ENCODE measurements at regions not wholly inside any gene's neighbourhood (a gene's known extent, or its start where the extent isn't known, plus 50 kb on each side); places are given as distances from the start of the nearest gene placed in this dataset.

DNA sequence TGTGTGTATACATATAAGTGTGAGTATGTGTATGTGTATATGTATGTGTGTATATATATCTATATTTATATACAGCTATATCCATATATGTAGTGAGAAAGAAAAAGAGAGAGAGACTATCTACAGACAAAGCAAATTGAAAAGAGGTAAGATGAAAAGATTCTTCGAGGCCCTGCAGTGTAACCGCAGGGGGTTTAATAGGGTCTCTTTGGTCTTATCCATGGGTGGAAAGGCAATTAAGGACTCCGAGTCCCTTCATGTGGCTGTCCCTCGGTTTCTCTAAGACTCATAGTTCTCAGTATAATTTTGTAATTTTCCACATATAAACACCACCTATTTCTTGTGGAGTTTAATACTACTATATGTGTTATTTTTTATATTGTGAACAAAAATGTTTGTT, 50.6 kb upstream of the JAZF1 start:
- H3K9me3 Mint-ChIP-seq, result peaks cover 9% of the 10 kb centered on the region
- H3K4me3 Mint-ChIP-seq, result no peak overlapping the region
- no peaks in the 10 kb centered on the region for H3K36me3 Mint-ChIP-seq (ENCODE audit: low read depth)
- H3K4me1 Mint-ChIP-seq (ENCODE audit: low read depth), result peaks cover 12% of the 10 kb centered on the region
- H3K27me3 Mint-ChIP-seq, result no peaks in the 10 kb centered on the region
- intact Hi-C loops (cut with micrococcal nuclease), result no loop called here
- H3K27ac Mint-ChIP-seq, result no peak overlapping the region

DNA sequence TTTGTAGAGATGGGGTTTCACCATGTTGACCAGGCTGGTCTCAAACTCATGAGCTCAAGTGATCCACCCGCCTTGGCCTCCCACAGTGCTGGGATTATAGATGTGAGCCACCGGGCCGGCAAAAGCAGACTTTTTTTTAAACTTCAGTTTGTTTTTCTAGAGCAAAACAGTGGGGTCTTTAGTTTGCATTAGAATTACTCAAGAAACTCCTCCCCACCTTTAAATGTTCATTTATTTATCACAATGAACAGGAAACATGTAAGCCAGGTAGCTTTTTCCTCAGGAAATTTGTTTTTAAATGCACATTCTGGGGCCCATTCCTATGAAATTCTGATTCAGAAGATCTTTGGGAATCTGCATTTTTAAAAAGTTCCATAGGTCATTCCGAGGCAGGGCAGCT, 56.0 kb upstream of the JAZF1 start:
- Mint-ChIP-seq H3K9me3 (peaks cover 9% of the 10 kb centered on the region), H3K36me3 (ENCODE audit: low read depth) (no peaks in the 10 kb centered on the region), H3K27ac (peak overlapping the region; percentile 74), H3K4me3 (no peak overlapping the region), H3K27me3 (no peaks in the 10 kb centered on the region), H3K4me1 (ENCODE audit: low read depth) (peaks cover 54% of the 10 kb centered on the region)
- intact Hi-C loops (cut with micrococcal nuclease), result no loop called here

DNA sequence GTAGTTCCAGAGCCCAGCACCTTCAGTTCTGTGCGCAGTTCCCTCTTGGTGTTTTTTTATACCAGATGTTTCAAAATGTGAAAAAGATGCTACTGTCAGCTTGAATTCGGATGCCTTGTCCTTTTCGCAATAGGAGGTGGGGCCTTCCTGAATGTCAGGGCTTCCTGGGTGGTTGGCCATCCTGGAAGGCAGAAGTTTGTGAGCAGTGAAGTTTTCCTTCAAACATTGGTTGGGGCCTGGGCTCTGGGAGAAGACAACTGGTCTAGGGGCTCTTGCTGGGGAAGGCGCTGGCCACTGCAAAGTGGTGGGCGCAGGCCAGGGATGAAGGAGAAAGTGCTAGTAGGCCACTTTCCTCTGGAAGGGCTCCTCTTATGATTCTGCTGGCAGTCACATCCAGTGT, 56.8 kb upstream of the JAZF1 start:
- Mint-ChIP-seq H3K9me3 (peaks cover 9% of the 10 kb centered on the region), H3K36me3 (ENCODE audit: low read depth) (no peaks in the 10 kb centered on the region), H3K27me3 (no peaks in the 10 kb centered on the region), H3K4me3 (peak overlapping the region; percentile 0), H3K4me1 (ENCODE audit: low read depth) (peaks cover 54% of the 10 kb centered on the region), H3K27ac (peak overlapping the region; percentile 74)
- intact Hi-C loops (cut with micrococcal nuclease), result no loop called here

DNA sequence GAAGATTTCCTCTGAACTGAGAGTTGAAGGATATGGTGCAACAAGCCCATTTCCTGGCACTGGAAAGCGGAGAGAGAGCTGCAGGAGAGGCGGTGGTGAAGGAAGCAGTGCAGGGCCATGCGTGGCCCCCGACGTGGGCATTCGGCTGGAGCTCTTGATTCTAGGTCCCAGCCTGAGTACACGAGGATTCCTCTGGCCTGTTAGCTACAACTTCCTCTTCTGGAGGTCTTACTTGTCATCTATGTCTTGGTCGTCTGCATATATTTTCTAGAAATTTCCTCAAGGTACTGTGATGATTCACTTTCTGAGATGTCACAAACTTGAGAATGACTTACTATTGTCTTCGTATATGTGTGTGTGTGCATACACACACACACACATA, 59.2 kb upstream of the JAZF1 start:
- intact Hi-C loops (cut with micrococcal nuclease), result no loop called here
- no peaks in the 10 kb centered on the region for H3K36me3 Mint-ChIP-seq (ENCODE audit: low read depth)
- H3K4me1 Mint-ChIP-seq (ENCODE audit: low read depth), result peaks cover 49% of the 10 kb centered on the region
- no peaks in the 10 kb centered on the region for H3K9me3 Mint-ChIP-seq
- no peaks in the 10 kb centered on the region for H3K27me3 Mint-ChIP-seq
- no peak overlapping the region for H3K4me3 Mint-ChIP-seq
- peak overlapping the region; percentile 41 for H3K27ac Mint-ChIP-seq

DNA sequence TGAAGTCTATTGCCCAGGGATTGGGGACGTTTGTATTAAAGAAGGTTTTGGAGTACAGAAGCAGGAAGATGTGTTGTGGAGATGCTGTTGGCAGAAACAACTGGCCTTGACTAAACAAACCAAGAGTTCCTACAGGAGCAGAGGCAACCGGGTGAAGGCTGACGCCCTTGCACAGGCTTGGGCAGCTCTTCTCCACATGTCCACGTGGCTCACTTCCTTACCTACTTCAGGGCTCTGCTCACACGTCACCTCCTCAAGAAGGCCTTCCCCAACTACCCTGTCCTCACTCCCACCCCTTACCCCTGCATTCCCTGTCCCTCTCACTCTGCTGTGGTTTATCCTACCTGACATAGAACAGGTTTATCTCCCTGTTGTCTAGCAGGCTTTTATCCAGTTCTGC, 59.9 kb upstream of the JAZF1 start:
- peak overlapping the region; percentile 2 for H3K27ac Mint-ChIP-seq

DNA sequence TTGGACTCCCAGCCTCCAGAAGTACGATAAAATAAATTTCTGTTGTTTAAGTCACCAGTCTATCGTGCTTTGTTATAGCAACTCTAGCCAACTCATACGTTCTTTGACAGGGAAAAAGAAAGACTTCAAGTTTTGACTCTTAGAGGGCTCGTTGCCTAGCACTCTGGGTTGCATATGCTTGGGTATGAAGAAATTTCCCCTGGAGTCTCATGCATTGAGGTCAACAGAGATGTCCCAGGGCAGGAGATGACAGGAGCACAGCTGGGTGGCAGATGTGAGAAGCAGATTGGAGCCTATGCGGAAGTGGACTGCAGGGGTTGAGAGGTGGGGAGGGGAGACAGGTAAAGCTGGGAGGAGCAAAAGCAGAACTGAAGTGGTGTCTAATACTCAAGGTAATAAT, 63.3 kb upstream of the JAZF1 start:
- H3K9me3 Mint-ChIP-seq, result peaks cover 4% of the 10 kb centered on the region
- peaks cover 31% of the 10 kb centered on the region for H3K4me1 Mint-ChIP-seq (ENCODE audit: low read depth)
- no peak overlapping the region for H3K27ac Mint-ChIP-seq
- H3K36me3 Mint-ChIP-seq (ENCODE audit: low read depth), result no peaks in the 10 kb centered on the region
- intact Hi-C loops (cut with micrococcal nuclease), result no loop called here
- no peaks in the 10 kb centered on the region for H3K27me3 Mint-ChIP-seq
- H3K4me3 Mint-ChIP-seq, result no peak overlapping the region

More for the DNA sequence above, 59.9 kb upstream of the JAZF1 start:
- no peaks in the 10 kb centered on the region for H3K36me3 Mint-ChIP-seq (ENCODE audit: low read depth)
- no peak overlapping the region for H3K4me3 Mint-ChIP-seq
- H3K27me3 Mint-ChIP-seq, result no peaks in the 10 kb centered on the region
- no peaks in the 10 kb centered on the region for H3K9me3 Mint-ChIP-seq
- H3K4me1 Mint-ChIP-seq (ENCODE audit: low read depth), result peaks cover 49% of the 10 kb centered on the region
- intact Hi-C loops (cut with micrococcal nuclease), result no loop called here

DNA sequence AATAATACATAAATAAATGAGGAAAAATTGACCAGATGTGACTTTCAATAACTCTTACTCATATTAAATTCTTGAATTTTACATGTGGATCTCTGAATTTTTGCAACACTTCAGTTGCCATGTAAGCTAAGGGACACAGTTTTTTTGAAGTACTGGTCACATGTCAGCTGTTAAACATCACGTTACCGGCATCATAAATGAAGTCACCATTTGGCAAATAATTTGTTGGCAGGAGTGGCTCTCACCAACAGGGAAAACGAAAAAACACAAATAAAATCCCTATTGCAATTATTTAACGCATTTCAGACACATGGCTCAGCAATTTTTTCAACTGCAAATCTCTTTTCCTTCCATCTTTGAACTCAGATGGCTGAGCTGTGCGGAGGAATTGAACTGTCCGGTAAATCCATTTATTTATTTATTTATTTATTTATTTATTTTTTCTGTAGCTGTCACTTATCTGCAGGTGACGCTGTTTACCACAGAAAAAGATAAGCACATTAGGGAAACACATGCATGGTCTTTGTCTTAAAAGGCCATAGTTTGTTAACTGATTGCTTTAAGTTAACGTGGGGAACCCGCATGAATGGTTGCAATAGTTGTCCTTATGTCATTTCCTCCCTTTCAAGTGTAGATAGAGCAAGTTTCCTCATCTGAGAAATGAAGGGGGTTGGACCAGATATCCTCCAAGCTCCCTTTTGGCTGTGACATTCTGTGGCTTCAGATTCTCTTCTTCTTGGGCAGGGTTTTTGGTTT, 64.7 kb upstream of the JAZF1 start:
- intact Hi-C loops (cut with micrococcal nuclease), result no loop called here
- no peaks in the 10 kb centered on the region for H3K27me3 Mint-ChIP-seq
- no peaks in the 10 kb centered on the region for H3K36me3 Mint-ChIP-seq (ENCODE audit: low read depth)
- H3K9me3 Mint-ChIP-seq, result peaks cover 7% of the 10 kb centered on the region
- H3K4me3 Mint-ChIP-seq, result no peak overlapping the region
- no peak overlapping the region for H3K27ac Mint-ChIP-seq
- peaks cover 26% of the 10 kb centered on the region for H3K4me1 Mint-ChIP-seq (ENCODE audit: low read depth)

DNA sequence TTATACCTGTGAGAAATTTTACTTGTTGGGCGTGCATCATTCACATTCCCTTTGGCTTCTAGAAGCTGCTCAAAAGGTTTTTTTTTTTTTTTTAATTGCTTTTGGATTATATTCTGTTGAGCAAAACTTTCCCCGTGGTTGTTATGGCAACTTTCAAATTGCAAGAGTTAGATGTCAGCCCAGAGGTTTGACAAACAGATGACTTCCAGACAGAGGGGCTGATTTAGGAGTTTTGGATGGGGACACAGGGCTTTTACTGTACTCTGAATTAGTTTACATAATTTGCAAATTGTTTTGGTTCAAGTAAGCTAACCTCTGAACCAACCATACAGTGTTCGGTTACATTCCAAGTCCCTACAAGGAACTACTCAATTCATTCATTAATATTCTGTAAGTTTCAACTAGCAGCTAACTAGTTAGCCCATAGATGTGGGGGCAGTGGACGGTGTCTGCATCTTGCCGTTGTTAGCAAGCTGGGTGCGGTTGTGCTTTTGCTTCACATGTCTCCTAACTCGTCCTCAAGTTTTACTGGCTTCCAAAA, 66.4 kb upstream of the JAZF1 start:
- no peaks in the 10 kb centered on the region for H3K36me3 Mint-ChIP-seq (ENCODE audit: low read depth)
- H3K4me1 Mint-ChIP-seq (ENCODE audit: low read depth), result peaks cover 13% of the 10 kb centered on the region
- no peak overlapping the region for H3K4me3 Mint-ChIP-seq
- H3K9me3 Mint-ChIP-seq, result peaks cover 7% of the 10 kb centered on the region
- no peaks in the 10 kb centered on the region for H3K27me3 Mint-ChIP-seq
- intact Hi-C loops (cut with micrococcal nuclease), result no loop called here
- H3K27ac Mint-ChIP-seq, result no peak overlapping the region

DNA sequence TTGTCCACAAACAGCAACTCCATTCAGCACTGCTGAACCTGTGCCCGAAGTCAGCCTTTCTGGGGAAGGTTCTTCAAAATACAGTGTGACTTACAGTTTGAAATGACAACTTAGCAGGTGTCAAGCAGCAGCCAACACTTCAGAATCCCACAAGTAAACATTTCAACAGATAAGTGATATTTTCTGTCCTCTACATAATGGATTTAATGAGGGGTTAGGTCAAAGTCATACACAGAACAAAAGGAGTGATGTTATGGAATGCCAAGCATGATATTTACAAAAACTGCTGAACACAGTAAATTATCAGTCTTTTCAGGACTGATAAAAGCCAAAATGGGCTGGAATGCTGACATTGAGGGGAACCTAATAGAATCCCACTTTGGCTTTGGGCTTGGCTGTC, 77.6 kb upstream of the JAZF1 start:
- intact Hi-C loops (cut with micrococcal nuclease), result loop anchor here (5.0 kb wide), 1 partner anchor 51 kb away; no protein-coding TSS in a partner anchor
- Mint-ChIP-seq H3K27ac (no peak overlapping the region), H3K27me3 (no peaks in the 10 kb centered on the region), H3K9me3 (no peaks in the 10 kb centered on the region), H3K4me3 (no peak overlapping the region), H3K4me1 (ENCODE audit: low read depth) (peaks cover 6% of the 10 kb centered on the region), H3K36me3 (ENCODE audit: low read depth) (no peaks in the 10 kb centered on the region)

DNA sequence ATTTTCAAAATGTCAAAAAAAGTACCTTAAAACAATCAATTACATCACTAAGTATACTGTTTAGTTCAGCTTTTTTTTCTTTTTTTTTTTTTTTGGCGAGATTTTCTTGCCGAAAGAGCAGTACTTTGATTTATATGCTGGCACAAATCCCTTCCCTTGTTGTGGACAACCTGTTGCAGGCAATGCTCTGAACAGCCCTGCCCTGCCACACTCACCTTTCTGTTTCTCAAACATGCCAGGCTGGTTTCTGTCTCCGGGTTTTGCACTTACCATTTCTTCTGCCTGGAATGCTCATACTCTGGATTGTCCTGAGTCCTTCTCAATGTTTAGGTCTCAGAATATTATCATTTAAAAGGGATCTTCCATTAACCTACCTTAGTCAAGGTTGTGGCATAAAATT, 80.4 kb upstream of the JAZF1 start:
- Mint-ChIP-seq H3K4me1 (ENCODE audit: low read depth) (peaks cover 6% of the 10 kb centered on the region), H3K4me3 (no peak overlapping the region), H3K27ac (no peak overlapping the region), H3K36me3 (ENCODE audit: low read depth) (no peaks in the 10 kb centered on the region), H3K9me3 (no peaks in the 10 kb centered on the region), H3K27me3 (no peaks in the 10 kb centered on the region)
- intact Hi-C loops (cut with micrococcal nuclease), result no loop called here

DNA sequence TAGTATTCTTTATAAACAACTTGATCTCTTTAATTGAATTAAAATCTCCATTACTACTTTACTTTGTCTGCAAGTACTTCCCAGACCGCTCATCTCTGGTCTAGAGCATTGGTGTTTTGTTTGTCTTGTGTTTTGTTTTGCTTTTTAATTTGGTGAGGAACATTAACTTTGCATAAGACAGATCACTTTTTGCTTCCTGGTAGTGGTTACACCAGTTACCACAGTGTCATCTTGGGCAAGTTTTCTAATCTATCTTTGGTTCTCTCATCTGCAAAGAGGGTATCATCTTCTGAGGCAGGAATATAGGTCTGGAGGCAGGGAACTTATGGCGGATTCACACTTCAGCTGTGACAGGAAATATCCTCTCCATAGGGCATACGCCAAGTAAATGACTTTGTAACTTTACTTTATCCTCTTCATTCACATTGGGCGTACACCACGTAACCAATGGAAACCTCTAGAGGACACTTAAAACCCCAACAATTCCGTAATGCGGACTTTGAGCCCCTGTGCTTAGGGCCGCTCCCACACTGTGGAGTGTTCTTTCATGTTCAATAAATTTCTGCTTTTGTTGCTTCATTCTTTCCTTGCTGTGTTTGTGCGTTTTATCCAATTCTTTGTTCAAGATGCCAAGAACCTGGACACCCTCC, 83.2 kb upstream of the JAZF1 start:
- Mint-ChIP-seq H3K9me3 (no peaks in the 10 kb centered on the region), H3K27ac (no peak overlapping the region), H3K4me3 (no peak overlapping the region), H3K27me3 (no peaks in the 10 kb centered on the region), H3K36me3 (ENCODE audit: low read depth) (no peaks in the 10 kb centered on the region), H3K4me1 (ENCODE audit: low read depth) (peaks cover 5% of the 10 kb centered on the region)
- intact Hi-C loops (cut with micrococcal nuclease), result no loop called here

DNA sequence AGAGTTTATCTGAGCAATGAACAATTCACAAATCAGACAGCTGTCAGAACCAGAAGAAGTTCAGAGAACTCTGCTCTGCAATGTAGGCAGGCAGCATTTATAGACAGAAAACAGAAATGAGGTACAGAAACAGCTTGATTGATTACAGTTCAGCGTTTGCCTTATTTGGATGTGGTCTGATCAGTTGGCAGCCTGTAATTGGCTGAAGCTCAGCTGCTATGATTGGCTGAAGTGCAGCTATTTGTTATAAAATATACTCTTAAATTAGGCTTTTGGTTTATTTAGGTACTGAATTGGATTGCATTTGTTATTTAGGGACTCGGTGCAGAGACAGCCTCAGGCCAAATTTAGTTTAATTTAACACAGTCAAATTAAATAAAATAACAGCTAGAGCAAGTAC, 85.8 kb upstream of the JAZF1 start:
- no peaks in the 10 kb centered on the region for H3K36me3 Mint-ChIP-seq (ENCODE audit: low read depth)
- intact Hi-C loops (cut with micrococcal nuclease), result no loop called here
- no peak overlapping the region for H3K4me3 Mint-ChIP-seq
- no peaks in the 10 kb centered on the region for H3K27me3 Mint-ChIP-seq
- peaks cover 18% of the 10 kb centered on the region for H3K4me1 Mint-ChIP-seq (ENCODE audit: low read depth)
- H3K27ac Mint-ChIP-seq, result no peak overlapping the region
- H3K9me3 Mint-ChIP-seq, result no peaks in the 10 kb centered on the region

DNA sequence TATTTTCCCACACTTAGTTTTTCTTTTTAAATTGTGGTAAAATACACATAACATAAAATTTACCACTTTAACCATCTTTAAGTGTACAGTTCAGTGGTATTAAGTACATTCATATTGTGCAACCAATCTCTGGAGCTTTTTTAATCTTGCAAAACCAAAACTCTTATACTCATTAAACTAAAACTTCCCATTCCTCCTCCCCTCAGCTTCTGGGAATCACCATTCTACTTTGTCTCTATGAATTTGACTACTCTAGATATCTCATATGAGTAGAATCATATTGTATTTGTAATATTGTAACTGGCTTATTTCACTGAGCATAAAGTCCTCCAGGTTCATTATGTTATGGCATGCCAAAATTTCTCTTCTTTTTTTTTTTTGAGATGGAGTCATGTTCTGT, 86.4 kb upstream of the JAZF1 start:
- Mint-ChIP-seq H3K4me1 (ENCODE audit: low read depth) (peaks cover 18% of the 10 kb centered on the region), H3K36me3 (ENCODE audit: low read depth) (no peaks in the 10 kb centered on the region), H3K4me3 (no peak overlapping the region), H3K9me3 (no peaks in the 10 kb centered on the region), H3K27ac (no peak overlapping the region), H3K27me3 (no peaks in the 10 kb centered on the region)
- intact Hi-C loops (cut with micrococcal nuclease), result no loop called here

DNA sequence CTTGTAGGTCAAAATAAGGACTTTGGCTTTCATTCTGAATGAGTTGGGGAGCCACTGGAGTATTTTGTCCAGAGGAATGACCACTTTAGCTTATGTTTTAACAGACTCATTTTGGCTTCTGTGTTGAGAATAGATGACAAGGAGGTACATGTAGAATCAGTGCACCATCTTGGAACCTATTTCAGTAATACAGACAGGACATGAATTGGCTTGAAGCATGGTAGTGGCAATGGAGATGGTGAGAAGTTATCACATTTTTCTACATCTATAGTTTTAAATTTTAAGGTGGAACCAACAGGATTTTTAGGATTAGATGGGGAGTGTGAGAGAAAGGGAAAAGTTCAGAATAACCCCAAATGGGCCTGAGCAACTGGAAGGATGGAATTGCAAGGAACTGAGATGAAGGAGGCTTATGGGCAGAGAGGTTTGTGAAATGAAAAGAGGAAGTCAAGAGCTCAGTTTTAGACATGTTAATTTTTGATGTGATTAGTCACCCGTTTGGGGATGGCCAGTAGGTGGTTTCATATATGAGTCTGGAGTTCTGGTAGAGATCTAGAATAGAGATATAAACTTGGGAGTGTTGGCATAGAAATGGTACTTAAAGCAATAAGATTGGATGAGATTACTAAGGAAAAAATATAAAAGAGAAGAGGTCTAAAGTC, 89.2 kb upstream of the JAZF1 start:
- Mint-ChIP-seq H3K27me3 (peaks cover 2% of the 10 kb centered on the region), H3K9me3 (peaks cover 9% of the 10 kb centered on the region), H3K4me1 (ENCODE audit: low read depth) (peaks cover 23% of the 10 kb centered on the region), H3K4me3 (no peak overlapping the region), H3K36me3 (ENCODE audit: low read depth) (no peaks in the 10 kb centered on the region), H3K27ac (no peak overlapping the region)
- intact Hi-C loops (cut with micrococcal nuclease), result loop anchor here (5.0 to 10.0 kb wide), 2 partner anchors 85 to 128 kb away; partner anchors contain the start of gene JAZF1

Data from dendritic cell treated with granulocyte-macrophage colony-stimulating factor and Interleukin-4, amounts not matched to agents 40 ng/mL and 50 ng/mL, for 4 days (primary cell).